ENCODE measurements at regions not wholly inside any gene's neighbourhood (a gene's known extent, or its start where the extent isn't known, plus 50 kb on each side); places are given as distances from the start of the nearest gene placed in this dataset.

- no peak overlapping the region for H3K4me3 ChIP-seq (ENCODE audit: low read depth, low read length)
- TF ChIP-seq CTCF (IDR thresholded peaks at IDR 0.05; ENCODE audit: borderline replicate concordance, insufficient read depth, low read depth, low read length): no peak
Observed at GRCh38 chr20:19017104-19017690, 195.2 kb upstream of the SLC24A3 start.

- no peak for TF ChIP-seq CTCF (IDR thresholded peaks at IDR 0.05; ENCODE audit: borderline replicate concordance, insufficient read depth, low read depth, low read length)
- H3K4me3 ChIP-seq (ENCODE audit: low read depth, low read length): no peak overlapping the region
Observed at GRCh38 chr20:19018881-19019280, 193.6 kb upstream of the SLC24A3 start.

- TF ChIP-seq CTCF (IDR thresholded peaks at IDR 0.05; ENCODE audit: borderline replicate concordance, insufficient read depth, low read depth, low read length): no peak
- no peak overlapping the region for H3K4me3 ChIP-seq (ENCODE audit: low read depth, low read length)
Observed at GRCh38 chr20:19019734-19020364, 192.6 kb upstream of the SLC24A3 start.

- TF ChIP-seq CTCF (IDR thresholded peaks at IDR 0.05; ENCODE audit: borderline replicate concordance, insufficient read depth, low read depth, low read length): no peak
- no peak overlapping the region for H3K4me3 ChIP-seq (ENCODE audit: low read depth, low read length)
Observed at GRCh38 chr20:19021406-19022117, 190.9 kb upstream of the SLC24A3 start.

- H3K4me3 ChIP-seq (ENCODE audit: low read depth, low read length): no peak overlapping the region
- TF ChIP-seq CTCF (IDR thresholded peaks at IDR 0.05; ENCODE audit: borderline replicate concordance, insufficient read depth, low read depth, low read length): no peak
Observed at GRCh38 chr20:19022118-19022575, 190.3 kb upstream of the SLC24A3 start.

- H3K4me3 ChIP-seq (ENCODE audit: low read depth, low read length): no peak overlapping the region
- TF ChIP-seq CTCF (IDR thresholded peaks at IDR 0.05; ENCODE audit: borderline replicate concordance, insufficient read depth, low read depth, low read length): no peak
Observed at GRCh38 chr20:19022791-19023448, 189.5 kb upstream of the SLC24A3 start.
